Tongue (tissue), 1 donor: ENCODE measurements at regions not wholly inside any gene's neighbourhood (a gene's known extent, or its start where the extent isn't known, plus 50 kb on each side); places are given as distances from the start of the nearest gene placed in this dataset.

Source experiments
- DNase-seq: peaks from one replicate; pipeline ENCODE4 v3.0.0-alpha.2; 2015

- no peak for DNase-seq
Observed at GRCh38 chr6:129967427-129967826, 51.0 kb upstream of the L3MBTL3 start.

DNA sequence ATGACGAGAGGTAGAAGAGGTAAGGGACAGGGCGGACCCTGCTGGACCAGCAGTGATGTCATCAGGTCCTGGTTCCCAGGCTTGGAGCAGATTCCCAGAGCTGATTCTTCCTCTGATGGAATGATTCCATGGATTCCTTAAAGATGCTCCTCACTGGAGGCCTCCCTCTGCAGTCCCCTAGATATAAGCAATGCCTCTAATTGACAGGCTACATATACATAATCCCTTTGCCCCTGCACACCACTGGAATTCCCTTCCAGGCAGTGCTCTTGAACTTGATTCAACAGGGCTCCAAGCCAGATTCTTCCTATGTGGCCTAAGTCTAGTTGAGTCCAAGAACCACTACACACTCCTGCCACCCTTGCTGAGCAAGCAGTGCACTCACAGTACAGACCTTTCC, 52.3 kb upstream of the L3MBTL3 start:
- no peak for DNase-seq

- DNase-seq, result no peak
Observed at GRCh38 chr6:129965096-129965495, 53.3 kb upstream of the L3MBTL3 start.

- DNase-seq, result no peak
Observed at GRCh38 chr6:129959358-129959930, 58.9 kb upstream of the L3MBTL3 start.

- no peak for DNase-seq
Observed at GRCh38 chr6:129957941-129958898, 60.2 kb upstream of the L3MBTL3 start.

- DNase-seq, result no peak
Observed at GRCh38 chr6:129955584-129955983, 62.8 kb upstream of the L3MBTL3 start.

- DNase-seq, result no peak
Observed at GRCh38 chr6:129954749-129955431, 63.5 kb upstream of the L3MBTL3 start.

GRCh38 chr6:129947797-129948196, 70.6 kb upstream of the L3MBTL3 start:
- no peak for DNase-seq

- no peak for DNase-seq
Observed at GRCh38 chr6:129946439-129947140, 71.8 kb upstream of the L3MBTL3 start.

DNA sequence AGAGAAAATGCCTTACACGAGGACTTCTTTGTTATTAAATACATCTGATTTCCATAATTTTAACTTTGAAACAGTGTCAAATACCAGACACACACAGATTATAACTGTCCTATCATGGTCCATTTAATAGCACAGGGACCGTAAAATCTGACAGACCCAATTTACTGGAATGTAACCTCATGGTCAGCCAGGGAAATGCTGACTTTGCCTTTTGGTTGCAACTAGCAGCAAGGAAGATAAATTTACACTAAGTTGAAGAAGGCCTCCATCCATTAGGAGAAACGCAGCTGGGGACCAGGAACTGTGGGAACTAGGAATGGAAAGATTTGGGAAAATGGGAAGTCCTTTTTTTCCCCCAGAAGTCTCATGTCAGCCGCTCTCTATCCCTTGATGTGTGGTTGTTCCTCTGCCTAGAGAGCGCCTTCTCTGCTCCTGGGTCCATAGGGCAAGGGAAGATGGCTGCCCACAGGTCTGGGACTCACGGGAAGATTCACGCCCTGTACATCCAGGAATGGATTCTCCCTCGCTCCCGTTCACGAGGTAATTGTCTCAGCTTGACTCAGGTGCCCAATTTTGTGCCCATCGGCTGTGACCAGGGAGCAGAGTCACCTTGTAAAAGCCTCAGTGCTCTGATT, 74.6 kb upstream of the L3MBTL3 start:
- DNase-seq, result no peak

DNA sequence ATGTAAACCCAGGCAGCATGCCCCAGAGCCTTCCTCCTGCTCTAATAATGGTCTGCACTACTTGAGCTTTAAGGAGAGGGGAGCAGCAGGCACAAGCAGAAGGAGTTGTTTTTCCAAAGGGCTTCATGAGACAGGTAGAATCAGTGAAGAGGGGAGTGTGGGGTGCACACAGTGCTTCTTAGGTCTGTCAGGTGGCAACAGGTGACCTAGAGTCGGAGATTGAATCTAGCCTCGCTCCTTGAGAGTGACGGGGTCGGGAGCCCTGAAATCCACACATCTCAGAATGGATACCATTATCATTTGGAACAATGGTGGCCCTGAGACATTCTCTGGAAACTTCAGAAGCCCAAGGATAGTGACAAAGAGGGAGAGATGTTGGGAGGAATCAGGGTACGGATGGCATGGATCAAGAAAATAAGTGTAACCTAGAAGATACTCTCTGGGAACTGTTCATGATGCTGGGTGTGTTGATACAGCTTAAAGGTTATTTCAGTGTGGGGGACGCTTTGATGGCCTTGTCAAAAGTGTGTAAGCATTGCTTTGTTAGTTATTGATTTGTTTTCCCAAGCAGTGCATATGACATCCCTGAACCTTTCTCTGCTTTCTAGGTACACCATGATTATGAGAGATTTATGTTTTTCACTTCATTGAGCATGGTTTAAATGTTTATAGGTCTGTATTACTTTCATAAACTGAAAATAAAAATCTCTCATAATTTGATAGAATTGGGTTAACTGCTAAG, 77.8 kb upstream of the L3MBTL3 start:
- DNase-seq, result no peak

DNA sequence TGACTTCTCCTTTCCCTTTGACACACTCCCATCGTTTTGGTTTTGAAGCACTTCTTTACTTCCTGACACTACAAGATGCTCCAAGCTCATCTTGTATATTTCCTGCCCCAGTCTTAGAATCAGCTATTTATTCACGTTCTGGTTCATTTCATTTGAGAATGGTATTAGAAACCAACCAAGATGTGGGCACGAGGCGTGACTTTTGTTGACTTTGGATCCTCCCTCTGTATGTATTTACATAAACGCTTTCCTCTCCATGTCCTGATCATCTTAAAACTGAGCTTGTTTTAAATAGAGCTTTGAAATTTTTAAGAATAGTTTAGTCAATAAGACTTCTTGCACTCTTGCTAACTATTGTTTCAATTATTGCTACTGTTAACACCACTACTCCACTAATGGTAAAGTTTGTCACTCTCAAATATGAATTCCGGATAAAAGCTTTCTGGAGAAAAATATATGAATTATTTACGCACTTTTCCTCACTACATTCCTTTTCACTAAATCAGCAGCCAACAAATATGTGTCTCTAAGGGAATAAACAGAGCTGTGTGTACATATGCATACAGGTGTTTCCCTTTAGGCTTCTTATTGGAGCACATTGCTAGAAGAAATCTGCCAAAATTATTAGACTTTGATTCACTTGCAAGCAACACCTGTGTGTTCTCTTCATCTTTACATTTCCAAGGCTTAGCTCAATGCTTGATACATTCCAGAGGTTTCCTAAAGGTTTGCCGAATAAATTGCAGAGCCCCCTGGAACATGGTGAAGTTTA, 77.3 kb upstream of the TMEM244 start:
- DNase-seq, result peak; percentile 31

DNA sequence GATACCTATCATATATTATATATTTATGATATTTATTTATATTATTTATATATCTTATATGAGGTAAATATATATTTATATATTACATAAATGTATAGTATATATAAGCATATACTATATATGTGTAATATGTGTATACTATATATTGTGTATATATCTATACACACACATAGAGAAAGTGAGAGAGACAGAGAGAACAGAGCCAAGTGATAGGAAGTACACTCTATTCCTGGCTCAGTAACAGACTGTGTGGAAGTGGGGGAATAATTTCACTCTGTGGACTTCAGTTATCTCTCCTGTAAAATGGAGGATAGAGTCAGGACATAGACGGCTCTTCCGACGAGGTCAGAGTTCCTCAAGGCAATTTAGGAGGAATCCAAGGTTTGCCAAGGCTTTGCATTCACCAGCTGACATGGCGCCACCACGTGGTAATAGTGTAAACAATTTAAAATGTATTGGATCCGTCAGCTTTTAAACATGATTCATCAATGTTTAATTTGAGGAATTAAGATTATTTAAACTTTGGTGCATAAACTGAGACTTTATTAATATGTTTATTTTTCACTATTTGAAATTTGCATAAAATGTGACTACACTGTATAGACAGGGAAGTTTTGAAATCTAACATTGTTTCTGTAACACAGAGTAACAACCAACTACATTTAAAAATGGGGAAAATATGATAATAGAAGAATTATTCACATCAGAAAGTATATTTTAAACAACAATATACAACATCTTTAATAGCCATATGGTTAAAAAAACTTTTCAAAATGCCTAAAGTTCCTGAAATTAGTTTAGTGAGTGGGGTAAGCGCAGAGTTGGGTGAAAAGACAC, 75.4 kb upstream of the TMEM244 start:
- peak; percentile 73 for DNase-seq

GRCh38 chr6:129932321-129932720, 71.2 kb upstream of the TMEM244 start:
- DNase-seq, result no peak

- peak; percentile 38 for DNase-seq
Observed at GRCh38 chr6:129929433-129929832, 68.3 kb upstream of the TMEM244 start.

- no peak for DNase-seq
Observed at GRCh38 chr6:129923530-129924250, 62.6 kb upstream of the TMEM244 start.

GRCh38 chr6:129921169-129921817, 60.2 kb upstream of the TMEM244 start:
- no peak for DNase-seq

- DNase-seq, result no peak
Observed at GRCh38 chr6:129920103-129920798, 59.1 kb upstream of the TMEM244 start.
